Kidney epithelial cell (primary cell): ENCODE measurements at regions not wholly inside any gene's neighbourhood (a gene's known extent, or its start where the extent isn't known, plus 50 kb on each side); places are given as distances from the start of the nearest gene placed in this dataset.

Source experiments
- DNase-seq: peaks from one replicate; pipeline ENCODE4 v3.0.0-alpha.2; 2010; ENCODE audit warnings: low read depth
- H3K27me3 ChIP-seq: 2 replicates; pipeline ENCODE4 v1.6.0; 2011; ENCODE audit warnings: low read length; ENCODE audit not compliant: control insufficient read depth, insufficient read depth
- H3K36me3 ChIP-seq: 2 replicates; pipeline ENCODE4 v1.5.1; 2011; ENCODE audit warnings: low read length; ENCODE audit not compliant: control insufficient read depth, insufficient read depth
- H3K4me3 ChIP-seq: 2 replicates; pipeline ENCODE4 v1.5.1; 2011; ENCODE audit warnings: low read depth, mild to moderate bottlenecking, control low read depth, low read length
- TF ChIP-seq, protein P1 (sequence below): IDR thresholded peaks from 2 replicates; pipeline ENCODE4 v1.5.1; 2011; ENCODE audit warnings: mild to moderate bottlenecking, moderate library complexity, low read length, control low read depth, inconsistent platforms; ENCODE audit not compliant: insufficient read depth, poor library complexity, severe bottlenecking

- TF ChIP-seq, protein P1, sequence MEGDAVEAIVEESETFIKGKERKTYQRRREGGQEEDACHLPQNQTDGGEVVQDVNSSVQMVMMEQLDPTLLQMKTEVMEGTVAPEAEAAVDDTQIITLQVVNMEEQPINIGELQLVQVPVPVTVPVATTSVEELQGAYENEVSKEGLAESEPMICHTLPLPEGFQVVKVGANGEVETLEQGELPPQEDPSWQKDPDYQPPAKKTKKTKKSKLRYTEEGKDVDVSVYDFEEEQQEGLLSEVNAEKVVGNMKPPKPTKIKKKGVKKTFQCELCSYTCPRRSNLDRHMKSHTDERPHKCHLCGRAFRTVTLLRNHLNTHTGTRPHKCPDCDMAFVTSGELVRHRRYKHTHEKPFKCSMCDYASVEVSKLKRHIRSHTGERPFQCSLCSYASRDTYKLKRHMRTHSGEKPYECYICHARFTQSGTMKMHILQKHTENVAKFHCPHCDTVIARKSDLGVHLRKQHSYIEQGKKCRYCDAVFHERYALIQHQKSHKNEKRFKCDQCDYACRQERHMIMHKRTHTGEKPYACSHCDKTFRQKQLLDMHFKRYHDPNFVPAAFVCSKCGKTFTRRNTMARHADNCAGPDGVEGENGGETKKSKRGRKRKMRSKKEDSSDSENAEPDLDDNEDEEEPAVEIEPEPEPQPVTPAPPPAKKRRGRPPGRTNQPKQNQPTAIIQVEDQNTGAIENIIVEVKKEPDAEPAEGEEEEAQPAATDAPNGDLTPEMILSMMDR: no peak
- H3K36me3 ChIP-seq: no peaks in the 10 kb centered on the region
- DNase-seq: no peak
- H3K27me3 ChIP-seq: no peaks in the 10 kb centered on the region
- no peak overlapping the region for H3K4me3 ChIP-seq
These were observed 1178.5 kb upstream of the MIR17HG start for GRCh38 chr13:90168953-90169352.

DNA sequence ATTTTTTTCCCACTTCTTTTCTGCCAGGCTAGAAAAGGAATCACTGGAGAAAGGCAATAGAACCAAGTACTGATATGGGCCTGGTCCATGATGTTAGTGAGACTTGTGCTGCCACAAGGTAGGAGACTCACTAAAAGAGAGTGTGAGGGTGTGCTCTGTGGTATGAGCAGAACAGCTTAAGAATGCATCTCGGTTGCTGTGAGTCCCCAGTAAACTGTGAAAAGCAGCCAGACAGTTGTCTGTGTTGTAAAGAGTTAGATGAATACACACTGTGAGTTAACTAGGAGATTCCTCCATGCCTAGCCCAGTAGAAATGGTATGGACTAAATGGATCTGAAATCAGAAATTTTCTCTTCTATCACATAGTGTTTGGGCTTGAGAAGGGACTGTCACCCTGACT is 1177.3 kb upstream of the MIR17HG start:
- Histone ChIP-seq H3K27me3 (no peaks in the 10 kb centered on the region), H3K4me3 (no peak overlapping the region)

DNA sequence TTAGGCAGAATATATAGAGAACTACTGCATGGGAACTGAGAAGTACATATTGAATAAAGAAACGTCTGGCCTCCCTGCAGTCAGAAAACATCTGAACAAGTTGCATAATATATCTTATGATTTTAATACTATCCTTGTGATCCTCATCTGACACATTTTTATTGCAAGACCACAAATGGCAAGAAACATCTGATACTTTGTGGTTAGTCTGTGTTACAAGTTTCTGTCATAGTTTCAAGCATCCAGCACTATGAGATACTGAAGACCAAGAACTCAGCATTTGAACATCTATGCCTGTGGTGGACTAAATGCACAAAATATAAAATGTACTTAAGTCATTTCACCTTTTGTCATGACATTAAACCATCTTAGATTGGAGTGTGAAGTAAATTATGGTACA is 1175.8 kb upstream of the MIR17HG start:
- TF ChIP-seq, protein P1: no peak
- no peak overlapping the region for H3K4me3 ChIP-seq
- no peaks in the 10 kb centered on the region for H3K27me3 ChIP-seq
- DNase-seq: no peak
- H3K36me3 ChIP-seq: no peaks in the 10 kb centered on the region

More for the DNA sequence above, 1177.3 kb upstream of the MIR17HG start:
- TF ChIP-seq, protein P1: no peak
- DNase-seq: no peak
- H3K36me3 ChIP-seq: no peaks in the 10 kb centered on the region

- TF ChIP-seq, protein P1: no peak
- Histone ChIP-seq H3K27me3 (no peaks in the 10 kb centered on the region), H3K4me3 (no peak overlapping the region), H3K36me3 (no peaks in the 10 kb centered on the region)
- DNase-seq: no peak
These were observed 1170.0 kb upstream of the MIR17HG start for GRCh38 chr13:90177512-90177911.

- no peaks in the 10 kb centered on the region for H3K36me3 ChIP-seq
- no peak for DNase-seq
- TF ChIP-seq, protein P1: no peak
- no peaks in the 10 kb centered on the region for H3K27me3 ChIP-seq
- H3K4me3 ChIP-seq: no peak overlapping the region
These were observed 1163.1 kb upstream of the MIR17HG start for GRCh38 chr13:90184355-90184754.

GRCh38 chr13:90185734-90186133 is 1161.8 kb upstream of the MIR17HG start:
- no peaks in the 10 kb centered on the region for H3K36me3 ChIP-seq
- H3K4me3 ChIP-seq: no peak overlapping the region

More at GRCh38 chr13:90185734-90186133, 1161.8 kb upstream of the MIR17HG start:
- TF ChIP-seq, protein P1: no peak
- H3K27me3 ChIP-seq: no peaks in the 10 kb centered on the region
- DNase-seq: no peak
